AG04449 (cell line): ENCODE measurements at regions not wholly inside any gene's neighbourhood (a gene's known extent, or its start where the extent isn't known, plus 50 kb on each side); places are given as distances from the start of the nearest gene placed in this dataset.

Experiments
- CTCF ChIA-PET: fragments of 350-600 bp; formaldehyde crosslinking; extraction: SDS; loops from one replicate; lab custom pipeline; 2021; ENCODE audit warnings: antibody characterized with exemption; lab: Yijun Ruan, JAX
- POLR2A ChIA-PET: fragments of 400-600, 350-600 bp; formaldehyde crosslinking; extraction: SDS; loops from one replicate; lab custom pipeline; 2020; ENCODE audit warnings: antibody characterized with exemption, inconsistent platforms; lab: Yijun Ruan, JAX
- DNase-seq: peaks from one replicate; pipeline ENCODE4 v3.0.0-alpha.2; 2010; ENCODE audit warnings: low read depth, low spot score
- H3K4me3 ChIP-seq: 2 replicates; pipeline ENCODE4 v1.5.1; 2011; ENCODE audit warnings: low read depth, mild to moderate bottlenecking, control low read depth, low read length
- CTCF ChIP-seq: IDR thresholded peaks from one replicate; pipeline ENCODE4 v1.5.1; 2011; ENCODE audit warnings: mild to moderate bottlenecking, moderate library complexity, low read length, control low read depth, inconsistent platforms; ENCODE audit not compliant: insufficient read depth; ENCODE audit errors: missing control alignments

- no peak for DNase-seq
- no peak overlapping the region for H3K4me3 ChIP-seq
- ChIA-PET CTCF (interaction anchor here (1.2 to 21.0 kb wide), 9 partner anchors 10 to 255 kb away, joined by 4 to 472 read pairs (median 13); partner anchors contain the start of genes DDR1, GTF2H4 and VARS2), POLR2A (no interaction called here)
- no peak for TF ChIP-seq CTCF
Observed at GRCh38 chr6:30832864-30833263, 51.5 kb upstream of the DDR1 start.

DNA sequence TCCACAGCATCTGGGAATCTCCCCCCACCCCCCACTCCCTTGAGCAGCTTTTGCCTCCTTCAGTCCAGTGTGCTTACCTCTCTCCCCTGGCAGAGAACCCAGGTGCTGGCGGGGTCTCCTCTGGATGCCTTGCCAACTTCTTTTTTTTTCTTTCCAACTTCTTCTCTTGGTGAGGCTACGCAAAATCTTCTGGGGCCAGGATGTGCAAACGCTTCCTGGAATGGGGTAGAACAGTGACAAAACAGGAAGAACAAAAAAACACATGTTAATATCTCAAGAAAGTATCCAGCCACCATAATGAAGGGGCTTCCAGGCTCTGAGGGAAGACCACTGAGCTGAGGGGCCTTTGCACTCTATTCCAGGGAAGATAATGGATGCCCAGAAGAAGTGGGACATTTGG is 53.9 kb upstream of the DDR1 start:
- no peak for TF ChIP-seq CTCF
- DNase-seq = no peak
- CTCF ChIA-PET = interaction anchor here (1.0 to 21.0 kb wide), 14 partner anchors 7 to 257 kb away, joined by 4 to 472 read pairs (median 21); partner anchors contain the start of genes DDR1, GTF2H4 and VARS2
- H3K4me3 ChIP-seq = no peak overlapping the region
- POLR2A ChIA-PET = no interaction called here

DNA sequence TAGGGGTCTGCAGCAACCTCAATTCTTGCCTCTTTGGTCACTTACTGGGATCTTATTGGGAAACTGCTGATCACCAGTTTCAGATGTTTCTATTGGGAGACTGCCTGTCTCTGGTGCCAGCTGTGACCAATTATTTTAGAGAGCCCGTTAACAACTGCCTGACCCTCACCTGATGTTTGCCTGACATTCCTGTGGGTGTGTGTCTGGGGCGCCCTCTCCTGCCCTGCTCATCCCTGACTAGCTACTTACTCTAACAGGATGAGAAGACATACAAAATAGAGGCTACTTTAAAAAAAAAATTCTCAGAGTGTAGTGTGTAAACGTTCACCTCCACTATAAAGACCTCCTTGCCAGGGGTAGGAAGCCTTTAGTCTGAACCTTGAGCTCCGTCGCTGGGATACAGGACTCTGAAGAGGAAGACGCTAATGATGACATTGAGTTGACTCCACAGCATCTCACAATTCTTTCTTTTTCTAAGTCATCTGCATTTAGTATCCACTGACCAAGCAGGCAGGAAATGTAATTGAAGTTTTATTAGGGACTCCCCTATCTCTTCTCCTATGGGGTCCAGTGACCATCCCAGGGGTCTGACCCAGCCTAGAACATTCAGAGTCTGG is 54.6 kb upstream of the DDR1 start:
- CTCF ChIA-PET = interaction anchor here (1.0 to 21.0 kb wide), 20 partner anchors 7 to 258 kb away, joined by 3 to 472 read pairs (median 9); partner anchors contain the start of genes DDR1, FLOT1, GTF2H4 and VARS2
- no peak for DNase-seq
- POLR2A ChIA-PET = no interaction called here
- H3K4me3 ChIP-seq = no peak overlapping the region
- TF ChIP-seq CTCF = no peak

DNA sequence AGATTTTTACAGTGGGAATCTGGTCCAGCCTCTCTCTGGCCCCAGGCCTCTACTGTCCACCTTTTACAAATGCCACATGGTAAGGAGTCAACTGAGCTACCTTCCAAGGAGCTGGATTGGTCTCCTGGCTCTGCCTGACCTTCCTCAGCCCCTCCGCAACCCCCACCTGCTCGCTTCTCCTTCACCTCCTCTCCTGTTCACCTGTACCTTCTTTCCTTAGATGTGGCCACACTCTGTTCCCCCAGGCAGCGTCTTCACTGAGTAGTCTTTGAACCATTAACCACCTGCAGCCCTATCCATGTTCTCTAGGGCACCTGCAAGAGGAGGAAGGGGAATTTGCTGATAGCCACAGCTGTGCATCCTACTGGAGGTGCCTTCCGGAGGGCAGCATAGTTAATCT is 55.3 kb upstream of the DDR1 start:
- no peak overlapping the region for H3K4me3 ChIP-seq
- no peak for TF ChIP-seq CTCF
- POLR2A ChIA-PET = interaction anchor here (0.6 to 1.2 kb wide), 5 partner anchors 15 to 148 kb away, joined by 3 to 5 read pairs (median 3); partner anchors contain the start of gene FLOT1
- no peak for DNase-seq
- CTCF ChIA-PET = interaction anchor here (0.6 to 21.0 kb wide), 29 partner anchors 9 to 298 kb away, joined by 3 to 472 read pairs (median 7); partner anchors contain the start of genes DDR1, FLOT1, GTF2H4 and MUCL3

DNA sequence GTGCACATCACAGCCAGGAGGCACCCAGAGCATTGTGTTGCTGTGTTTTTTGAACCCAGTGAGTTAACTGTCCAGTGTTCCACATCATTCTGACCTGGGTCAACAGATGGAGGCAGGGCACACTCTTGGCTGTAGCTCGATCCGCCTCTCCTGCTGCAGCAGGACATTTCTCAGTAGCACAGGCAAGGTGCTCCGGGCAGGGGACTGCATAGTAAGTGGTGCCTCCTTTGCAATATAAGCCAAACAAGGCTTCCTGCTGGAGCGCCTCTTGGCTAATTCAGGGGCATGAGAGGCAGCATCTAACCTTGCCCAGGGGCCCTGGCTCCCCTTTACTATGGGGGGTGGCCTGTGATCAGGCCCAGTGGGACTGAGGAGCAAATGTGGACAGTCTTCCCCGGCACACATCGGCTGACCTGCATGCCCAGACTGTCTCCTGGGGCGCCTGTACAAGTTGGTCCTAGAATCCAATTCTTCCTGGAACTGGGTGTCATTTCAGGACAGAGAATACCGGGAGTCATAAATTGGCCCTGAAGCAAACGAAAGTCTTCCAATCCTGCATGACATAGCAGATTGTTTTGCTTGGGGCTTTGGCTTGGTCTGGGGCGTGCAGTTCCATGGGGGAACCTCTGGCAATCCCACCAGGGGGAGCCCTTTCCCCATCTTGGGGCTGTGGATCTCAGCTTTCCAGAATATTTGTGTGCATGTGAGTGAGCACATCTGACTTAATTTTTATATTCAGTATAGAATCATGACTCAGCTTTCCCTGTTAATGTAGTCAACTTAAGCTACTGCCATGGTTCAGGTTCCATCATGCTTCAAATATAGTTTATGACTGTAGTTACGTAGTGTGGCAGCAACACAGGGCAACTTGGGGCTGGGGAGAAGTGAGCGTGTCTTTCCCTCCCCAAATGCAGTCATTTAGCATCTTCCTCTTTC is 56.0 kb upstream of the DDR1 start:
- ChIA-PET POLR2A (interaction anchor here (0.6 to 1.2 kb wide), 5 partner anchors 16 to 147 kb away, joined by 3 to 5 read pairs (median 3); partner anchors contain the start of gene FLOT1), CTCF (interaction anchor here (0.6 to 21.0 kb wide), 42 partner anchors 9 to 299 kb away, joined by 3 to 472 read pairs (median 4); partner anchors contain the start of genes DDR1, FLOT1, GTF2H4 and IER3)
- peak; percentile 70 for DNase-seq
- H3K4me3 ChIP-seq = no peak overlapping the region
- TF ChIP-seq CTCF = peak; percentile 90

DNA sequence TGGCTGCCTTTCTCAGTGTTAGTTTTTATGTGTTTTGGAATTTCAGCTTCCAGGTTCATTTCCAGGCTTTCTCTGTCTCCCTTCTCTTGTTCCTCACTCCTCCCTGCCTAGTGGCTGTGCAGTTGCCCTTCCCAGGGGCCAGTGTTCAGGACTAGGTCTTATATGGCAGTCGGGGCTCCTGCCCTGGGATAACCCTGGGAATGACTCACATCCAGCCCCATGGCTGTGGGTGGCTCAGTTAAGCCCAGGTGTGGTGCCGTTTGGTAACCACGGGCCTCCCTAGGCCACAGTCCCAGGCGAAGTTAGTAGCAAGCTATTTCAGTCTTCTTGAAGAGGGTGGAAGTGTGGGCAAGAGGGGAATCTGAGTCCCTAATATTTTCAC is 57.4 kb upstream of the DDR1 start:
- DNase-seq = no peak
- TF ChIP-seq CTCF = no peak
- ChIA-PET CTCF (interaction anchor here (0.7 to 21.0 kb wide), 26 partner anchors 8 to 288 kb away, joined by 3 to 472 read pairs (median 4); partner anchors contain the start of genes DDR1, FLOT1, GTF2H4 and IER3), POLR2A (interaction anchor here (0.9 kb wide), 1 partner anchor 261 kb away, joined by 4 read pairs; no protein-coding TSS in a partner anchor)
- H3K4me3 ChIP-seq = no peak overlapping the region
